Endodermal cell (in vitro differentiated cells): ENCODE measurements at regions not wholly inside any gene's neighbourhood (a gene's known extent, or its start where the extent isn't known, plus 50 kb on each side); places are given as distances from the start of the nearest gene placed in this dataset.
"Not testable (repeated sequence)": the region's sequence is repeated elsewhere in the genome, so short reads cannot be mapped to it uniquely, and the experiment has no call there.

Experiments
- DNase-seq: peaks from one replicate; pipeline ENCODE4 v3.0.0-alpha.2; 2017
- H3K27ac ChIP-seq: 2 replicates; pipeline ENCODE4 v1.5.1; 2013; ENCODE audit warnings: mild to moderate bottlenecking, low read depth, low read length, moderate library complexity
- H3K27me3 ChIP-seq: 2 replicates; pipeline ENCODE4 v1.6.1; 2013; ENCODE audit warnings: mild to moderate bottlenecking, low read length, moderate library complexity; ENCODE audit not compliant: insufficient read depth, control insufficient read depth, poor library complexity, severe bottlenecking
- H3K36me3 ChIP-seq: 2 replicates; pipeline ENCODE4 v1.7.0; 2013; ENCODE audit warnings: mild to moderate bottlenecking, low read length, moderate library complexity; ENCODE audit not compliant: control insufficient read depth, insufficient read depth
- H3K4me1 ChIP-seq: one replicate; pipeline ENCODE4 v1.7.0; 2013; ENCODE audit warnings: low read length; ENCODE audit not compliant: control insufficient read depth, insufficient read depth
- H3K4me3 ChIP-seq: 2 replicates; pipeline ENCODE4 v1.5.1; 2013; ENCODE audit warnings: mild to moderate bottlenecking, low read length, moderate library complexity
- H3K9ac ChIP-seq: 2 replicates; pipeline ENCODE4 v1.6.1; 2013; ENCODE audit warnings: mild to moderate bottlenecking, low read length, moderate library complexity; ENCODE audit not compliant: poor library complexity, severe bottlenecking; ENCODE audit errors: extremely low read depth
- H3K9me3 ChIP-seq: 2 replicates; pipeline ENCODE4 v1.6.1; 2013; ENCODE audit warnings: mild to moderate bottlenecking, low read length, moderate library complexity; ENCODE audit not compliant: control insufficient read depth
- H3K27ac Mint-ChIP-seq: 2 replicates; pipeline ENCODE4 v1.8.0; 2020; ENCODE audit warnings: mixed read lengths
- H3K27me3 Mint-ChIP-seq: 2 replicates; pipeline ENCODE4 v1.8.0; 2021; ENCODE audit warnings: mild to moderate bottlenecking, mixed read lengths; ENCODE audit not compliant: insufficient read depth
- H3K36me3 Mint-ChIP-seq: 2 replicates; pipeline ENCODE4 v1.8.0; 2020; ENCODE audit warnings: low read depth, mixed read lengths
- H3K4me1 Mint-ChIP-seq: 2 replicates; pipeline ENCODE4 v1.8.0; 2020; ENCODE audit warnings: mixed read lengths
- H3K4me3 Mint-ChIP-seq: 2 replicates; pipeline ENCODE4 v1.8.0; 2020; ENCODE audit warnings: mild to moderate bottlenecking, moderate library complexity, mixed read lengths
- H3K9me3 Mint-ChIP-seq: 2 replicates; pipeline ENCODE4 v1.8.0; 2020; ENCODE audit warnings: mild to moderate bottlenecking, mixed read lengths
- WGBS, 2 experiments: methylation state at CpG; one replicate each; pipeline versions ENCODE4 v1.1.5 to v1.1.7; 2013; ENCODE audit warnings: missing lambda C conversion rate in 2 of 2, mixed read lengths in 1 of 2; ENCODE audit not compliant: insufficient coverage in 1 of 2, insufficient read length in 1 of 2; 5-methylcytosine and 5-hydroxymethylcytosine counted together

GRCh38 chr7:65140543-65141404 lies 134.3 kb upstream of the ERV3-1 start:
- H3K27me3 Mint-ChIP-seq, DNase-seq, H3K4me1 Mint-ChIP-seq, H3K27ac Mint-ChIP-seq, H3K27me3 ChIP-seq, H3K4me3 Mint-ChIP-seq, H3K9me3 Mint-ChIP-seq, H3K27ac ChIP-seq, H3K4me1 ChIP-seq, H3K9ac ChIP-seq, H3K36me3 ChIP-seq, H3K9me3 ChIP-seq, H3K36me3 Mint-ChIP-seq, H3K4me3 ChIP-seq: not testable (repeated sequence)
- WGBS, 2 experiments, result no CpG with 5 or more reads among the region's 79 CpGs

DNA sequence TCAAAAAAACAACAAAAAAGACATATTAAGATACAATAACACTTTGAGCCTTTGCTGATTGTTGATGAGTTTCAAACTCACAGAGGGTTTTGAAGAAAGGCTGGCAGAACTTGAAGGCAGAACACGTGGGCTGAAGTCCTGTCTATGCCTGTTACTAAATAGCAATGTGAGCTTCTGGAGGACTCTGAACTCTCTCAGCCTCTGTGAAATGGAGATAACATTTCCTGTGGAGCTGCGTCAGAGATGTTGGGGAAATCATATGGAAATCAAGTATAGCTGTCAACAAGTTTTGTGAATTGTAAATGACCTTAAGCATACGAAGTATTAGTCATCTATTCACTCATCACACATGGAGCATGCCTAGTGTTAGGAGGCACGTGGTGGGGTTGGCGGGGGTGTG lies 130.4 kb upstream of the ERV3-1 start:
- not testable (repeated sequence) for DNase-seq, H3K9me3 Mint-ChIP-seq, H3K4me1 Mint-ChIP-seq, H3K27me3 ChIP-seq, H3K4me1 ChIP-seq, H3K9me3 ChIP-seq, H3K4me3 ChIP-seq, H3K36me3 ChIP-seq, H3K36me3 Mint-ChIP-seq, H3K9ac ChIP-seq, H3K27me3 Mint-ChIP-seq, H3K4me3 Mint-ChIP-seq, H3K27ac ChIP-seq, H3K27ac Mint-ChIP-seq
- no CpG with 5 or more reads among the region's 5 CpGs for WGBS, 2 experiments

DNA sequence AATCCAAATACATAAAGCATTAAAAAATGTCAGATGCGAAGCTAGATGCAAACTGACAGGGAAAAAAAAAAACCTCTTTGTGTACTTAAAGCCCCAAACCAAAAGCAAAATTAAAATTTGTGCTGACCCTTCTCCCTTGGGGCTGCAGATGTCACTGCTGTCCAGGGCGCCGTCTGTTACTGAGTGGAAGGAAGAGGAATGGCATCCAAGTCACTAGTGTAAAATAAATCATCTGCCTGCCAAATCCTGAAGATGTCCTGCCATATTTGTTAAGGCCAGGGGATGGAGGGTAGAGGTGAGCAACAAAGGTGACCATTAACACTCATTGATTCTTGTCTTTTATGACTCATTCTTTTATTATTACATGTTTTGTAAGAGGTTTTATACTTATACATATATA lies 126.6 kb upstream of the ERV3-1 start:
- not testable (repeated sequence) for H3K36me3 Mint-ChIP-seq, H3K9ac ChIP-seq, DNase-seq, H3K27me3 ChIP-seq, H3K27me3 Mint-ChIP-seq, H3K4me3 ChIP-seq, H3K27ac ChIP-seq, H3K9me3 Mint-ChIP-seq, H3K27ac Mint-ChIP-seq, H3K4me1 ChIP-seq, H3K9me3 ChIP-seq, H3K4me1 Mint-ChIP-seq, H3K36me3 ChIP-seq, H3K4me3 Mint-ChIP-seq
- WGBS, 2 experiments, result no CpG with 5 or more reads among the region's 3 CpGs

GRCh38 chr7:65132256-65132655 lies 125.8 kb upstream of the ERV3-1 start:
- not testable (repeated sequence) for H3K4me1 Mint-ChIP-seq, H3K4me1 ChIP-seq, H3K27ac Mint-ChIP-seq, H3K27ac ChIP-seq, DNase-seq, H3K4me3 Mint-ChIP-seq, H3K9me3 Mint-ChIP-seq, H3K27me3 ChIP-seq, H3K36me3 Mint-ChIP-seq, H3K36me3 ChIP-seq, H3K9ac ChIP-seq, H3K9me3 ChIP-seq, H3K4me3 ChIP-seq, H3K27me3 Mint-ChIP-seq
- WGBS, 2 experiments, result no CpG with 5 or more reads among the region's 1 CpG

- not testable (repeated sequence) for H3K4me1 Mint-ChIP-seq, H3K27ac Mint-ChIP-seq, H3K36me3 ChIP-seq, DNase-seq, H3K9me3 Mint-ChIP-seq, H3K4me3 Mint-ChIP-seq, H3K9ac ChIP-seq, H3K27me3 ChIP-seq, H3K27me3 Mint-ChIP-seq, H3K36me3 Mint-ChIP-seq, H3K27ac ChIP-seq, H3K4me1 ChIP-seq, H3K9me3 ChIP-seq, H3K4me3 ChIP-seq
- no CpG with 5 or more reads among the region's 5 CpGs for WGBS, 2 experiments
These were observed 120.9 kb upstream of the ERV3-1 start for GRCh38 chr7:65127364-65127763.

DNA sequence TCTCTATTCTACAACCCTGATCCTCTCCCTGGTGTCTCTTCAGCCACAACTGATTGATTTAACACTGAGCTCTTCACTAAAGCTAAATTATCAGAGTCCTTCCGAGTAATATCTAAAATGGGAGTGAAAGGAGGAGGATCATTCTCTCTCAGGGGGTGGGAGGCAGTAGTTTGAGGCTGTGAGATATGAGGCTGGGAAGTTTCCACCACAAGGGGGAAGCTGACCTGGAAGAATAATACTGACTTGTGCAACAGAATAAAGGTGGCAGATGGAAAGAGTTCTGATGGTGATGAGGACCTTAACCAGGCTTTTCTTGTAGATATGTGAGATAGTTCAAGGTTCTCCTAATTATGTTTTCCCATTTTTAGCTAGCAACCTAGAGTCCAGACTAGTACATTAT lies 118.1 kb upstream of the ERV3-1 start:
- H3K4me3 ChIP-seq, H3K27ac Mint-ChIP-seq, H3K4me3 Mint-ChIP-seq, H3K27me3 Mint-ChIP-seq, H3K9me3 ChIP-seq, H3K27me3 ChIP-seq, H3K4me1 Mint-ChIP-seq, DNase-seq, H3K36me3 ChIP-seq, H3K27ac ChIP-seq, H3K9me3 Mint-ChIP-seq, H3K4me1 ChIP-seq, H3K36me3 Mint-ChIP-seq, H3K9ac ChIP-seq: not testable (repeated sequence)
- WGBS, 2 experiments, result no CpG with 5 or more reads among the region's 1 CpG

DNA sequence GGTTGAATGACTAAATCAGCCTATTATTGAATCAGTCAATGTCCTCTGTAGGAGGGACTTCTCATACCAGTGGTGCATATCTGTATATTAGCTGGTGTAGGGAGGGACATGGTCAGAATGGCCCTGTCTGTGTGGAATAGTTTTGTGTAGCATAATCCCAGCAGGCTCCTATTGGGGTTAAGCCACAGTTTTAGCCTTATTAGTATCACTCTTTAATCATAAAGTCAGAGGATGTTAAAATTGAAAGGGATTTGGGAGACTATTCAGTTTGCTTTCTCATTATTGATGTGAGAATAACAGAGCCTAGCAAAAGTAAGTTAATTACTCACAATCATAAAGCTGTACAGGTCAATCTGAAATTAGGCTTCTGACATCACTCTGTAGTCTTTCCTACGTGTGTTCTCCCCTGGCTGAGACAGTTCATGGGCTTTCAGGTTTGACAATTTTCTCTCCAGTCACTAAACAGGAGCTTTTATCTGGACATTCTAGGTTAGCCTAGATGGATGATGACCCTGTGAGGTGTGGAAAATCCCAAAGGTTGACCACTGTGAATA lies 99.2 kb upstream of the ERV3-1 start:
- H3K9ac ChIP-seq, H3K9me3 ChIP-seq, DNase-seq, H3K4me1 ChIP-seq, H3K36me3 ChIP-seq, H3K27ac ChIP-seq, H3K27me3 Mint-ChIP-seq, H3K27me3 ChIP-seq, H3K4me1 Mint-ChIP-seq, H3K9me3 Mint-ChIP-seq, H3K4me3 Mint-ChIP-seq, H3K36me3 Mint-ChIP-seq, H3K4me3 ChIP-seq, H3K27ac Mint-ChIP-seq: not testable (repeated sequence)
- WGBS, 2 experiments, result 86 to 100% methylated on average over 1 of the region's 1 CpG
